ENCODE measurements at regions not wholly inside any gene's neighbourhood (a gene's known extent, or its start where the extent isn't known, plus 50 kb on each side); places are given as distances from the start of the nearest gene placed in this dataset.
A peak's percentile ranks its signal among the peaks of the same experiment; 100 is the strongest.

- Histone ChIP-seq H3K4me2 (replicated peaks; ENCODE audit: extremely low read depth, low read length, poor library complexity, severe bottlenecking) (no peak overlapping the region), H3K27me3 (ENCODE audit: control insufficient read depth in 2 of 2, insufficient read depth in 2 of 2, low read length in 2 of 2) (no peaks in the 10 kb centered on the region), H4K20me1 (ENCODE audit: insufficient read depth, low read length) (no peaks in the 10 kb centered on the region), H3K9ac (ENCODE audit: insufficient read depth, low read length, poor library complexity, severe bottlenecking) (no peak overlapping the region), H3K9me3 (replicated peaks in 1 of 2; ENCODE audit: control insufficient read depth in 1 of 2, insufficient read depth in 1 of 2, low read length in 2 of 2) (no peaks in the 10 kb centered on the region), H3K4me1 (ENCODE audit: control insufficient read depth in 1 of 2, insufficient read depth in 2 of 2, low read length in 2 of 2) (peaks cover 10% of the 10 kb centered on the region in 2 donors), H3K27ac (ENCODE audit: low read depth in 1 of 2, low read length in 2 of 2) (no peak overlapping the region), H2AFZ (ENCODE audit: insufficient read depth, low read depth, low read length, poor library complexity, severe bottlenecking) (no peak overlapping the region), H3K79me2 (ENCODE audit: insufficient read depth, low read length) (no peaks in the 10 kb centered on the region), H3K36me3 (replicated peaks in 1 of 2; ENCODE audit: control insufficient read depth in 1 of 2, insufficient read depth in 2 of 2, low read length in 2 of 2) (no peaks in the 10 kb centered on the region), H3K4me3 (replicated peaks in 1 of 3; ENCODE audit: low read depth in 2 of 3, low read length in 3 of 3) (no peak overlapping the region)
- Mint-ChIP-seq H3K27ac (no peak overlapping the region), H3K9me3 (no peaks in the 10 kb centered on the region), H3K4me1 (peaks cover 14% of the 10 kb centered on the region), H3K36me3 (no peaks in the 10 kb centered on the region), H3K27me3 (ENCODE audit: low read depth in 3 of 3) (peaks cover 0 to 6% (median 2%) of the 10 kb centered on the region in 3 donors), H3K4me3 (no peak overlapping the region)
- no peak for TF ChIP-seq CTCF (IDR thresholded peaks at IDR 0.05)
- DNase-seq = no peak
- WGBS (ENCODE audit: insufficient coverage) = no CpG with 5 or more reads among the region's 3 CpGs
- intact Hi-C loops (cut with micrococcal nuclease) = no loop called here
Observed at GRCh38 chr4:138773321-138773720, 242.3 kb upstream of the NOCT start.

- Histone ChIP-seq H3K9me3 (replicated peaks in 1 of 2; ENCODE audit: control insufficient read depth in 1 of 2, insufficient read depth in 1 of 2, low read length in 2 of 2) (no peaks in the 10 kb centered on the region), H3K4me3 (replicated peaks in 1 of 3; ENCODE audit: low read depth in 2 of 3, low read length in 3 of 3) (no peak overlapping the region), H3K4me1 (ENCODE audit: control insufficient read depth in 1 of 2, insufficient read depth in 2 of 2, low read length in 2 of 2) (peaks cover 10% of the 10 kb centered on the region in 2 donors), H3K27ac (ENCODE audit: low read depth in 1 of 2, low read length in 2 of 2) (no peak overlapping the region), H3K9ac (ENCODE audit: insufficient read depth, low read length, poor library complexity, severe bottlenecking) (no peak overlapping the region), H3K36me3 (replicated peaks in 1 of 2; ENCODE audit: control insufficient read depth in 1 of 2, insufficient read depth in 2 of 2, low read length in 2 of 2) (no peaks in the 10 kb centered on the region), H3K79me2 (ENCODE audit: insufficient read depth, low read length) (no peaks in the 10 kb centered on the region), H3K27me3 (ENCODE audit: control insufficient read depth in 2 of 2, insufficient read depth in 2 of 2, low read length in 2 of 2) (no peaks in the 10 kb centered on the region), H2AFZ (ENCODE audit: insufficient read depth, low read depth, low read length, poor library complexity, severe bottlenecking) (no peak overlapping the region), H3K4me2 (replicated peaks; ENCODE audit: extremely low read depth, low read length, poor library complexity, severe bottlenecking) (no peak overlapping the region), H4K20me1 (ENCODE audit: insufficient read depth, low read length) (no peaks in the 10 kb centered on the region)
- H3K4me1 Mint-ChIP-seq = peaks cover 14% of the 10 kb centered on the region
- H3K9me3 Mint-ChIP-seq = no peaks in the 10 kb centered on the region
- no peak for DNase-seq
- H3K36me3 Mint-ChIP-seq = no peaks in the 10 kb centered on the region
- H3K27me3 Mint-ChIP-seq (ENCODE audit: low read depth in 3 of 3) = peaks cover 1 to 4% (median 2%) of the 10 kb centered on the region in 3 donors
- no peak for TF ChIP-seq CTCF (IDR thresholded peaks at IDR 0.05)
- intact Hi-C loops (cut with micrococcal nuclease) = no loop called here
- H3K27ac Mint-ChIP-seq = peak overlapping the region in 2 of 7 donors; percentile 3 to 5
- no peak overlapping the region for H3K4me3 Mint-ChIP-seq
Observed at GRCh38 chr4:138772366-138772765, 243.2 kb upstream of the NOCT start.

Data from CD14-positive monocyte (primary cell).